Activated CD4-positive, alpha-beta T cell treated with anti-CD3 and anti-CD28 coated beads for 36 hours (primary cell): ENCODE measurements at regions not wholly inside any gene's neighbourhood (a gene's known extent, or its start where the extent isn't known, plus 50 kb on each side); places are given as distances from the start of the nearest gene placed in this dataset.

Experiments
- ATAC-seq: fragments of 200-7000 bp; cut with Tn5 transposase; one replicate; pipeline ENCODE4 v1.10.0; 2021; ENCODE audit warnings: mild to moderate bottlenecking, moderate library complexity
- CTCF ChIA-PET: fragments of 350-600 bp; sonication (Branson Sonifier 250); formaldehyde crosslinking; loops from one replicate; lab custom pipeline; 2021; ENCODE audit warnings: antibody characterized with exemption; lab: Charles Lee
- POLR2A ChIA-PET: fragments of 350-600 bp; sonication (Branson Sonifier 250); formaldehyde crosslinking; loops from one replicate; lab custom pipeline; 2021; ENCODE audit warnings: antibody characterized with exemption, inconsistent platforms; lab: Charles Lee
- DNase-seq: peaks from one replicate; pipeline ENCODE4 v3.0.0-alpha.2; 2020
- H3K27ac Mint-ChIP-seq: one replicate; pipeline ENCODE4 v1.8.0; 2021; ENCODE audit warnings: mixed read lengths
- H3K27me3 Mint-ChIP-seq: one replicate; pipeline ENCODE4 v1.8.0; 2021; ENCODE audit warnings: mixed read lengths
- H3K36me3 Mint-ChIP-seq: one replicate; pipeline ENCODE4 v1.8.0; 2021; ENCODE audit warnings: low read depth, mixed read lengths
- H3K4me1 Mint-ChIP-seq: one replicate; pipeline ENCODE4 v1.8.0; 2021; ENCODE audit warnings: mixed read lengths
- H3K4me3 Mint-ChIP-seq: one replicate; pipeline ENCODE4 v1.8.0; 2021; ENCODE audit warnings: mild to moderate bottlenecking, moderate library complexity, mixed read lengths
- H3K9me3 Mint-ChIP-seq: one replicate; pipeline ENCODE4 v1.8.0; 2021; ENCODE audit warnings: low read depth, mixed read lengths
- intact Hi-C, 2 experiments: fragments of 100-400 bp; cut with DNase I in 1 of 2; cut with micrococcal nuclease in 1 of 2; formaldehyde crosslinking; loops; one replicate each; pipeline versions ENCODE4 v1.14.2 to v1.15.1; 2022 to 2024; cut with DNase I, micrococcal nuclease

GRCh38 chr11:116698080-116698479 is 74.7 kb downstream of the BUD13 start:
- Mint-ChIP-seq H3K27ac (no peak overlapping the region), H3K27me3 (peaks cover under 1% of the 10 kb centered on the region), H3K4me1 (no peaks in the 10 kb centered on the region), H3K9me3 (no peaks in the 10 kb centered on the region), H3K4me3 (no peak overlapping the region), H3K36me3 (no peaks in the 10 kb centered on the region)
- DNase-seq (no peak), ATAC-seq (no peak)
- intact Hi-C loops: no loop called here
- ChIA-PET CTCF (no interaction called here), POLR2A (no interaction called here)

- H3K27ac Mint-ChIP-seq: no peak overlapping the region
- no peak overlapping the region for H3K4me3 Mint-ChIP-seq
- ChIA-PET POLR2A (no interaction called here), CTCF (no interaction called here)
- no peaks in the 10 kb centered on the region for H3K4me1 Mint-ChIP-seq
- no peak for ATAC-seq
- no peaks in the 10 kb centered on the region for H3K27me3 Mint-ChIP-seq
- DNase-seq: no peak
- intact Hi-C loops: no loop called here
- no peaks in the 10 kb centered on the region for H3K9me3 Mint-ChIP-seq
- H3K36me3 Mint-ChIP-seq: no peaks in the 10 kb centered on the region
Measured at GRCh38 chr11:116697639-116698038, 75.1 kb downstream of the BUD13 start.

GRCh38 chr11:116697011-116697410 is 75.8 kb downstream of the BUD13 start:
- DNase-seq (no peak), ATAC-seq (peak; percentile 65)
- CTCF ChIA-PET: interaction anchor here (1.1 kb wide), 1 partner anchor 139 kb away, joined by 3 read pairs; no protein-coding TSS in a partner anchor
- H3K9me3 Mint-ChIP-seq: no peaks in the 10 kb centered on the region
- no peaks in the 10 kb centered on the region for H3K27me3 Mint-ChIP-seq
- H3K4me1 Mint-ChIP-seq: no peaks in the 10 kb centered on the region
- H3K36me3 Mint-ChIP-seq: no peaks in the 10 kb centered on the region
- H3K4me3 Mint-ChIP-seq: no peak overlapping the region
- intact Hi-C loops: no loop called here
- H3K27ac Mint-ChIP-seq: no peak overlapping the region
- POLR2A ChIA-PET: no interaction called here

GRCh38 chr11:116696381-116696941 is 76.3 kb downstream of the BUD13 start:
- no peak overlapping the region for H3K4me3 Mint-ChIP-seq
- DNase-seq (peak; percentile 21), ATAC-seq (peak; percentile 37)
- POLR2A ChIA-PET: no interaction called here
- H3K9me3 Mint-ChIP-seq: no peaks in the 10 kb centered on the region
- intact Hi-C loops: no loop called here
- H3K36me3 Mint-ChIP-seq: no peaks in the 10 kb centered on the region
- H3K4me1 Mint-ChIP-seq: no peaks in the 10 kb centered on the region
- CTCF ChIA-PET: interaction anchor here (1.1 kb wide), 1 partner anchor 139 kb away, joined by 3 read pairs; no protein-coding TSS in a partner anchor
- no peaks in the 10 kb centered on the region for H3K27me3 Mint-ChIP-seq
- H3K27ac Mint-ChIP-seq: no peak overlapping the region

GRCh38 chr11:116695657-116696254 is 77.0 kb downstream of the BUD13 start:
- Mint-ChIP-seq H3K27ac (no peak overlapping the region), H3K27me3 (no peaks in the 10 kb centered on the region), H3K9me3 (no peaks in the 10 kb centered on the region), H3K4me3 (no peak overlapping the region), H3K4me1 (no peaks in the 10 kb centered on the region), H3K36me3 (no peaks in the 10 kb centered on the region)
- intact Hi-C loops: no loop called here
- ChIA-PET CTCF (interaction anchor here (1.1 kb wide), 1 partner anchor 140 kb away, joined by 3 read pairs; no protein-coding TSS in a partner anchor), POLR2A (no interaction called here)
- DNase-seq: no peak
- no peak for ATAC-seq

GRCh38 chr11:116694815-116695590 is 77.8 kb downstream of the BUD13 start:
- Mint-ChIP-seq H3K27ac (no peak overlapping the region), H3K4me1 (no peaks in the 10 kb centered on the region), H3K36me3 (no peaks in the 10 kb centered on the region), H3K4me3 (no peak overlapping the region), H3K27me3 (no peaks in the 10 kb centered on the region), H3K9me3 (no peaks in the 10 kb centered on the region)
- ChIA-PET CTCF (no interaction called here), POLR2A (no interaction called here)
- intact Hi-C loops: loop anchor here in 1 of 2 experiments (5.0 kb wide), 1 partner anchor 183 kb away; no protein-coding TSS in a partner anchor
- no peak for DNase-seq
- ATAC-seq: no peak

GRCh38 chr11:116694349-116694725 is 78.5 kb downstream of the BUD13 start:
- Mint-ChIP-seq H3K27ac (no peak overlapping the region), H3K9me3 (no peaks in the 10 kb centered on the region), H3K4me1 (no peaks in the 10 kb centered on the region), H3K36me3 (no peaks in the 10 kb centered on the region), H3K4me3 (no peak overlapping the region), H3K27me3 (no peaks in the 10 kb centered on the region)
- DNase-seq (no peak), ATAC-seq (no peak)
- ChIA-PET POLR2A (no interaction called here), CTCF (no interaction called here)
- intact Hi-C loops: loop anchor here in 1 of 2 experiments (5.0 kb wide), 1 partner anchor 182 kb away; no protein-coding TSS in a partner anchor

- intact Hi-C loops: loop anchor here in 1 of 2 experiments (5.0 kb wide), 1 partner anchor 181 kb away; no protein-coding TSS in a partner anchor
- POLR2A ChIA-PET: no interaction called here
Measured at GRCh38 chr11:116693593-116694348, 79.0 kb downstream of the BUD13 start.

GRCh38 chr11:116693102-116693570 is 79.7 kb downstream of the BUD13 start:
- Mint-ChIP-seq H3K36me3 (no peaks in the 10 kb centered on the region), H3K27me3 (no peaks in the 10 kb centered on the region), H3K9me3 (no peaks in the 10 kb centered on the region), H3K27ac (no peak overlapping the region), H3K4me1 (no peaks in the 10 kb centered on the region), H3K4me3 (no peak overlapping the region)
- CTCF ChIA-PET: no interaction called here
- DNase-seq: no peak
- POLR2A ChIA-PET: no interaction called here
- intact Hi-C loops: loop anchor here in 1 of 2 experiments (5.0 kb wide), 1 partner anchor 181 kb away; no protein-coding TSS in a partner anchor
- ATAC-seq: no peak

More at GRCh38 chr11:116693593-116694348, 79.0 kb downstream of the BUD13 start:
- Mint-ChIP-seq H3K27ac (no peak overlapping the region), H3K9me3 (no peaks in the 10 kb centered on the region), H3K4me3 (no peak overlapping the region), H3K27me3 (no peaks in the 10 kb centered on the region), H3K4me1 (no peaks in the 10 kb centered on the region), H3K36me3 (no peaks in the 10 kb centered on the region)
- ATAC-seq (no peak), DNase-seq (no peak)
- CTCF ChIA-PET: no interaction called here

GRCh38 chr11:116692318-116693101 is 80.3 kb downstream of the BUD13 start:
- ChIA-PET CTCF (interaction anchor here (0.5 to 1.9 kb wide), 12 partner anchors 10 to 1361 kb away, joined by 3 to 14 read pairs (median 4); no protein-coding TSS in a partner anchor), POLR2A (no interaction called here)
- Mint-ChIP-seq H3K4me1 (no peaks in the 10 kb centered on the region), H3K4me3 (no peak overlapping the region), H3K27ac (no peak overlapping the region), H3K27me3 (peaks cover 3% of the 10 kb centered on the region), H3K9me3 (no peaks in the 10 kb centered on the region), H3K36me3 (no peaks in the 10 kb centered on the region)
- intact Hi-C loops: loop anchor here in 1 of 2 experiments (5.0 kb wide), 1 partner anchor 180 kb away; no protein-coding TSS in a partner anchor
- DNase-seq: no peak
- ATAC-seq: no peak
